Liver (tissue), 8 donors: ENCODE measurements at regions not wholly inside any gene's neighbourhood (a gene's known extent, or its start where the extent isn't known, plus 50 kb on each side); places are given as distances from the start of the nearest gene placed in this dataset.

Experiments
- DNase-seq: peaks from one replicate; pipeline ENCODE4 v3.0.0-alpha.2; 2017; ENCODE audit warnings: low spot score
- H3K27ac ChIP-seq, 2 donors: one replicate each; pipeline ENCODE4 v1.7.0; 2013; ENCODE audit warnings: inconsistent platforms in 2 of 2, low read length in 2 of 2, control low read depth in 1 of 2, low read depth in 1 of 2, mild to moderate bottlenecking in 1 of 2
- H3K27me3 ChIP-seq, 4 donors: one replicate each; pipeline versions ENCODE4 v1.6.1 to v1.7.0; 2013; ENCODE audit warnings: low read length in 3 of 4, inconsistent platforms in 1 of 4, mild to moderate bottlenecking in 1 of 4, moderate library complexity in 1 of 4; ENCODE audit not compliant: control insufficient read depth in 4 of 4, insufficient read depth in 4 of 4
- H3K36me3 ChIP-seq, 4 donors: one replicate each; pipeline versions ENCODE4 v1.6.1 to v1.7.0; 2013; ENCODE audit warnings: low read length in 3 of 4, mild to moderate bottlenecking in 3 of 4, low read depth in 1 of 4, moderate library complexity in 1 of 4; ENCODE audit not compliant: control insufficient read depth in 4 of 4, insufficient read depth in 3 of 4
- H3K4me1 ChIP-seq, 4 donors: one replicate each; pipeline versions ENCODE4 v1.6.1 to v1.7.0; 2013; ENCODE audit warnings: low read length in 3 of 4, mild to moderate bottlenecking in 3 of 4, moderate library complexity in 1 of 4; ENCODE audit not compliant: control insufficient read depth in 4 of 4, insufficient read depth in 4 of 4
- H3K4me3 ChIP-seq, 3 donors: one replicate each; pipeline versions ENCODE4 v1.6.1 to v1.7.0; 2013; ENCODE audit warnings: low read length in 3 of 3, control low read depth in 1 of 3, low read depth in 1 of 3, mild to moderate bottlenecking in 1 of 3
- H3K9ac ChIP-seq, 2 donors: one replicate each; pipeline ENCODE4 v1.7.0; 2013; ENCODE audit warnings: low read length in 2 of 2, mild to moderate bottlenecking in 2 of 2, moderate library complexity in 2 of 2, control low read depth in 1 of 2, low read depth in 1 of 2
- H3K9me3 ChIP-seq, 4 donors: one replicate each; pipeline versions ENCODE4 v1.6.1 to v1.7.0; 2013; ENCODE audit warnings: low read length in 3 of 4; ENCODE audit not compliant: control insufficient read depth in 4 of 4
- EGR1 ChIP-seq, 2 donors: IDR thresholded peaks; 2 replicates each; pipeline ENCODE4 v1.6.1; 2016 to 2018; ENCODE audit warnings: antibody characterized with exemption in 2 of 2, low read depth in 2 of 2
- FOXA1 ChIP-seq: IDR thresholded peaks from 2 replicates; pipeline ENCODE4 v1.6.1; 2016; ENCODE audit warnings: antibody characterized with exemption
- FOXA2 ChIP-seq: IDR thresholded peaks from 2 replicates; pipeline ENCODE4 v1.6.1; 2016; ENCODE audit warnings: antibody characterized with exemption
- RXRA ChIP-seq, 2 donors: IDR thresholded peaks; 2 replicates each; pipeline ENCODE4 v1.6.1; 2017 to 2018; ENCODE audit warnings: antibody characterized with exemption in 2 of 2, mild to moderate bottlenecking in 1 of 2
- SP1 ChIP-seq: IDR thresholded peaks from 2 replicates; pipeline ENCODE4 v1.6.1; 2018; ENCODE audit warnings: antibody characterized with exemption, mild to moderate bottlenecking
- YY1 ChIP-seq: IDR thresholded peaks from 2 replicates; pipeline ENCODE4 v1.6.1; 2016; ENCODE audit warnings: antibody characterized with exemption, mild to moderate bottlenecking
- WGBS: extraction: QIAGEN DNeasy Blood & Tissue Kit; methylation state at CpG from one replicate; pipeline ENCODE4 v1.1.7; 2013; 5-methylcytosine and 5-hydroxymethylcytosine counted together
- TF ChIP-seq, protein P1 (sequence below): IDR thresholded peaks from 2 replicates; pipeline ENCODE4 v1.6.1; 2016; ENCODE audit warnings: antibody characterized with exemption
- TF ChIP-seq, protein P2 (sequence below): fragments of 150-350 bp; IDR thresholded peaks from 2 replicates; pipeline ENCODE4 v1.5.1; 2017; ENCODE audit warnings: improper control_type of control experiment, low read depth, low read length; ENCODE audit not compliant: missing input control
- TF ChIP-seq, protein P3 (sequence below): IDR thresholded peaks from 2 replicates; pipeline ENCODE4 v1.6.1; 2016; ENCODE audit warnings: antibody characterized with exemption, mild to moderate bottlenecking
- donor health status: healthy.
- donor health status: healthy.
- donor health status: healthy.
- donor health status: healthy.
- donor health status: healthy.

DNA sequence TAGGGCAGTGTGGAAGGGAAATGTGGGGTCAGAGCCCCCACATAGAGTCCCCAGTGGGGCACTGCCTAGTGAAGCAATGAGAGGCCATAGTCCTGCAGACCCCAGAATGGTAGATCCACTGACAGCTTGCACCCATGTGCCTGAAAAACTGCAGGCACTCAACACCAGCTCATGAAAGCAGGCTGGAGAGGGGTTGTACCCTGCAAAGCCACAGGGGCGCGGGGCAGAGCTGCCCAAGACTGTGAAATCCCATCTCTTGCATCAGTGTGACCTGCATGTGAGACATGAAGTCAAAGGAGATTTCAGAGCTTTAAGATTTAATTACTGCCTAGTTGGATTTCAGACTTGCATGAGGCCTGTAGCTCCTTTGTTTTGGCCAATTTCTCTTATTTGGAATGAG, 224.0 kb downstream of the TXNL1 start:
- Histone ChIP-seq H3K9ac (no peak overlapping the region), H3K27ac (no peak overlapping the region), H3K27me3 (no peaks in the 10 kb centered on the region), H3K4me3 (no peak overlapping the region), H3K36me3 (no peaks in the 10 kb centered on the region), H3K9me3 (no peaks in the 10 kb centered on the region), H3K4me1 (no peaks in the 10 kb centered on the region)
- 96% methylated on average over 2 of the region's 2 CpGs for WGBS
- no peak for TF ChIP-seq YY1
- no peak for DNase-seq

DNA sequence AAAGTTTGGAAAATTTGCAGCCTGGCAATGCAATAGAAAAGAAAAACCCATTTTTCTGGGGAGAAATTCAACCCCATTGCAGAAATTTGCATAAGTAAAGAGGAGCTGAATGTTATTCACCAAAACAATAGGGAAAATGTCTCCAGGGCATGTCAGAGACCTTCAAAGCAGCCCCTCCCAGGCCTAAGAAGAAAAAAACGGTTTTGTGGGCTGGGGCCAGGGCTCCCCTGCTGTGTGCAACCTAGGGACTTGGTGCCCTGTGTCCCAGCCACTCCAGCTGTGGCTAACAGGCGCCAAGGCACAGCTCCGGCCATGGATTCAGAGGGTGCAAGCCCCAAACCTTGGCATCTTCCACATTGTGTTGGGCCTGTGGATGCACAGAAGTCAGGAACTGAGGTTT, 224.5 kb downstream of the TXNL1 start:
- Histone ChIP-seq H3K27ac (no peak overlapping the region), H3K9me3 (no peaks in the 10 kb centered on the region), H3K9ac (no peak overlapping the region), H3K36me3 (no peaks in the 10 kb centered on the region), H3K27me3 (no peaks in the 10 kb centered on the region), H3K4me1 (no peaks in the 10 kb centered on the region), H3K4me3 (no peak overlapping the region)
- 81% methylated on average over 3 of the region's 3 CpGs for WGBS
- DNase-seq, result no peak
- TF ChIP-seq, protein P1, sequence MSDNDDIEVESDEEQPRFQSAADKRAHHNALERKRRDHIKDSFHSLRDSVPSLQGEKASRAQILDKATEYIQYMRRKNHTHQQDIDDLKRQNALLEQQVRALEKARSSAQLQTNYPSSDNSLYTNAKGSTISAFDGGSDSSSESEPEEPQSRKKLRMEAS, result no peak
- TF ChIP-seq, protein P2, sequence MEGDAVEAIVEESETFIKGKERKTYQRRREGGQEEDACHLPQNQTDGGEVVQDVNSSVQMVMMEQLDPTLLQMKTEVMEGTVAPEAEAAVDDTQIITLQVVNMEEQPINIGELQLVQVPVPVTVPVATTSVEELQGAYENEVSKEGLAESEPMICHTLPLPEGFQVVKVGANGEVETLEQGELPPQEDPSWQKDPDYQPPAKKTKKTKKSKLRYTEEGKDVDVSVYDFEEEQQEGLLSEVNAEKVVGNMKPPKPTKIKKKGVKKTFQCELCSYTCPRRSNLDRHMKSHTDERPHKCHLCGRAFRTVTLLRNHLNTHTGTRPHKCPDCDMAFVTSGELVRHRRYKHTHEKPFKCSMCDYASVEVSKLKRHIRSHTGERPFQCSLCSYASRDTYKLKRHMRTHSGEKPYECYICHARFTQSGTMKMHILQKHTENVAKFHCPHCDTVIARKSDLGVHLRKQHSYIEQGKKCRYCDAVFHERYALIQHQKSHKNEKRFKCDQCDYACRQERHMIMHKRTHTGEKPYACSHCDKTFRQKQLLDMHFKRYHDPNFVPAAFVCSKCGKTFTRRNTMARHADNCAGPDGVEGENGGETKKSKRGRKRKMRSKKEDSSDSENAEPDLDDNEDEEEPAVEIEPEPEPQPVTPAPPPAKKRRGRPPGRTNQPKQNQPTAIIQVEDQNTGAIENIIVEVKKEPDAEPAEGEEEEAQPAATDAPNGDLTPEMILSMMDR, result no peak
- TF ChIP-seq, protein P3, sequence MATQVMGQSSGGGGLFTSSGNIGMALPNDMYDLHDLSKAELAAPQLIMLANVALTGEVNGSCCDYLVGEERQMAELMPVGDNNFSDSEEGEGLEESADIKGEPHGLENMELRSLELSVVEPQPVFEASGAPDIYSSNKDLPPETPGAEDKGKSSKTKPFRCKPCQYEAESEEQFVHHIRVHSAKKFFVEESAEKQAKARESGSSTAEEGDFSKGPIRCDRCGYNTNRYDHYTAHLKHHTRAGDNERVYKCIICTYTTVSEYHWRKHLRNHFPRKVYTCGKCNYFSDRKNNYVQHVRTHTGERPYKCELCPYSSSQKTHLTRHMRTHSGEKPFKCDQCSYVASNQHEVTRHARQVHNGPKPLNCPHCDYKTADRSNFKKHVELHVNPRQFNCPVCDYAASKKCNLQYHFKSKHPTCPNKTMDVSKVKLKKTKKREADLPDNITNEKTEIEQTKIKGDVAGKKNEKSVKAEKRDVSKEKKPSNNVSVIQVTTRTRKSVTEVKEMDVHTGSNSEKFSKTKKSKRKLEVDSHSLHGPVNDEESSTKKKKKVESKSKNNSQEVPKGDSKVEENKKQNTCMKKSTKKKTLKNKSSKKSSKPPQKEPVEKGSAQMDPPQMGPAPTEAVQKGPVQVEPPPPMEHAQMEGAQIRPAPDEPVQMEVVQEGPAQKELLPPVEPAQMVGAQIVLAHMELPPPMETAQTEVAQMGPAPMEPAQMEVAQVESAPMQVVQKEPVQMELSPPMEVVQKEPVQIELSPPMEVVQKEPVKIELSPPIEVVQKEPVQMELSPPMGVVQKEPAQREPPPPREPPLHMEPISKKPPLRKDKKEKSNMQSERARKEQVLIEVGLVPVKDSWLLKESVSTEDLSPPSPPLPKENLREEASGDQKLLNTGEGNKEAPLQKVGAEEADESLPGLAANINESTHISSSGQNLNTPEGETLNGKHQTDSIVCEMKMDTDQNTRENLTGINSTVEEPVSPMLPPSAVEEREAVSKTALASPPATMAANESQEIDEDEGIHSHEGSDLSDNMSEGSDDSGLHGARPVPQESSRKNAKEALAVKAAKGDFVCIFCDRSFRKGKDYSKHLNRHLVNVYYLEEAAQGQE, result no peak
- TF ChIP-seq YY1, result no peak

DNA sequence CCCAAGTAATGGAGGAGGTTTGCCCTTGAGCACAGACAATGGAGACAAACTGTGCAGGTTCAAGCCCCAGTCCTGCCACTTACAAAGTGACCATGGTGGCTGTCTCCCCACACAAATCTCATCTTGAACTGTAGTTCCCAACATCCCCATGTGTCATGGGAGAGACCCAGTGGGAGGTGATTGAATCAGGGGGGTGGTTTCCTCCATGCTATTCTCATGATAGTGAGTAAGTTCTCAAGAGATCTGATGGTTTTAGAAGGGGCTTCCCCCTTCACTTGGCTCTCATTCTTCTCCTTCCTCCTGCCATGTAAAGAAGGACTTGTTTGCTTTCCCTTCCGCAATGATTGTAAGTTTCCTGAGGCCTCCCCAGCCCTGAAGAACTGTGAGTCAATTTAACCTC, 225.4 kb downstream of the TXNL1 start:
- Histone ChIP-seq H3K4me1 (no peaks in the 10 kb centered on the region), H3K9ac (no peak overlapping the region), H3K9me3 (no peaks in the 10 kb centered on the region), H3K27me3 (no peaks in the 10 kb centered on the region), H3K36me3 (no peaks in the 10 kb centered on the region), H3K4me3 (no peak overlapping the region), H3K27ac (no peak overlapping the region)
- TF ChIP-seq FOXA2, result no peak
- no peak for TF ChIP-seq SP1
- TF ChIP-seq RXRA (IDR thresholded peaks at IDR 0.05), result no peak
- TF ChIP-seq EGR1 (IDR thresholded peaks at IDR 0.05; ENCODE audit: low read depth in 2 of 2), result no peak
- TF ChIP-seq, protein P2, result no peak
- TF ChIP-seq, protein P3, result no peak
- TF ChIP-seq FOXA1, result no peak
- TF ChIP-seq, protein P1, result no peak
- DNase-seq, result no peak
- WGBS, result 87% methylated on average over 1 of the region's 1 CpG
